ENCODE measurements at regions not wholly inside any gene's neighbourhood (a gene's known extent, or its start where the extent isn't known, plus 50 kb on each side); places are given as distances from the start of the nearest gene placed in this dataset.

- no peak for ATAC-seq (ENCODE audit: low read depth)
- DNase-seq (ENCODE audit: low spot score in 2 of 2): no peak
- Mint-ChIP-seq H3K9me3 (no peaks in the 10 kb centered on the region), H3K4me1 (no peaks in the 10 kb centered on the region), H3K4me3 (no peak overlapping the region), H3K27me3 (peaks cover 8% of the 10 kb centered on the region), H3K36me3 (no peaks in the 10 kb centered on the region), H3K27ac (no peak overlapping the region)
These were observed 372.2 kb downstream of the INSIG2 start for GRCh38 chr2:118460425-118460824.

GRCh38 chr2:118459426-118459825 lies 371.2 kb downstream of the INSIG2 start:
- no peak for ATAC-seq (ENCODE audit: low read depth)
- Mint-ChIP-seq H3K27ac (no peak overlapping the region), H3K27me3 (peaks cover 8% of the 10 kb centered on the region), H3K9me3 (no peaks in the 10 kb centered on the region), H3K4me3 (no peak overlapping the region), H3K4me1 (no peaks in the 10 kb centered on the region), H3K36me3 (no peaks in the 10 kb centered on the region)
- no peak for DNase-seq (ENCODE audit: low spot score in 2 of 2)

GRCh38 chr2:118457951-118458350 lies 369.7 kb downstream of the INSIG2 start:
- Mint-ChIP-seq H3K36me3 (no peaks in the 10 kb centered on the region), H3K27me3 (peaks cover 8% of the 10 kb centered on the region), H3K27ac (no peak overlapping the region), H3K4me1 (no peaks in the 10 kb centered on the region), H3K9me3 (peaks cover 3% of the 10 kb centered on the region), H3K4me3 (no peak overlapping the region)
- no peak for DNase-seq (ENCODE audit: low spot score in 2 of 2)
- no peak for ATAC-seq (ENCODE audit: low read depth)

- no peak overlapping the region for H3K27ac Mint-ChIP-seq
- H3K27me3 Mint-ChIP-seq: no peaks in the 10 kb centered on the region
- peaks cover 6% of the 10 kb centered on the region for H3K9me3 Mint-ChIP-seq
- ATAC-seq (ENCODE audit: low read depth) (no peak), DNase-seq (ENCODE audit: low spot score in 2 of 2) (no peak)
- H3K4me1 Mint-ChIP-seq: no peaks in the 10 kb centered on the region
- no peaks in the 10 kb centered on the region for H3K36me3 Mint-ChIP-seq
- H3K4me3 Mint-ChIP-seq: no peak overlapping the region
These were observed 361.1 kb downstream of the INSIG2 start for GRCh38 chr2:118449401-118449800.

GRCh38 chr2:118443596-118443995 lies 355.3 kb downstream of the INSIG2 start:
- no peak overlapping the region for H3K4me3 Mint-ChIP-seq

GRCh38 chr2:118442996-118443553 lies 354.8 kb downstream of the INSIG2 start:
- H3K27ac Mint-ChIP-seq: no peak overlapping the region
- peaks cover 1% of the 10 kb centered on the region for H3K27me3 Mint-ChIP-seq
- ATAC-seq (ENCODE audit: low read depth) (no peak), DNase-seq (ENCODE audit: low spot score in 2 of 2) (no peak)
- H3K4me1 Mint-ChIP-seq: no peaks in the 10 kb centered on the region
- no peaks in the 10 kb centered on the region for H3K36me3 Mint-ChIP-seq
- H3K9me3 Mint-ChIP-seq: no peaks in the 10 kb centered on the region
- H3K4me3 Mint-ChIP-seq: no peak overlapping the region

More at GRCh38 chr2:118443596-118443995, 355.3 kb downstream of the INSIG2 start:
- DNase-seq (ENCODE audit: low spot score in 2 of 2) (no peak), ATAC-seq (ENCODE audit: low read depth) (no peak)
- no peak overlapping the region for H3K27ac Mint-ChIP-seq
- no peaks in the 10 kb centered on the region for H3K4me1 Mint-ChIP-seq
- H3K27me3 Mint-ChIP-seq: peaks cover 1% of the 10 kb centered on the region
- H3K9me3 Mint-ChIP-seq: no peaks in the 10 kb centered on the region
- no peaks in the 10 kb centered on the region for H3K36me3 Mint-ChIP-seq

- DNase-seq (ENCODE audit: low spot score in 2 of 2) (no peak), ATAC-seq (ENCODE audit: low read depth) (no peak)
- no peaks in the 10 kb centered on the region for H3K4me1 Mint-ChIP-seq
- no peak overlapping the region for H3K27ac Mint-ChIP-seq
- peaks cover 1% of the 10 kb centered on the region for H3K27me3 Mint-ChIP-seq
- no peaks in the 10 kb centered on the region for H3K9me3 Mint-ChIP-seq
- no peak overlapping the region for H3K4me3 Mint-ChIP-seq
- H3K36me3 Mint-ChIP-seq: no peaks in the 10 kb centered on the region
These were observed 353.8 kb downstream of the INSIG2 start for GRCh38 chr2:118442046-118442445.

- peaks cover 3% of the 10 kb centered on the region for H3K27me3 Mint-ChIP-seq
- H3K27ac Mint-ChIP-seq: no peak overlapping the region
- peaks cover 3% of the 10 kb centered on the region for H3K9me3 Mint-ChIP-seq
- no peaks in the 10 kb centered on the region for H3K4me1 Mint-ChIP-seq
- H3K36me3 Mint-ChIP-seq: no peaks in the 10 kb centered on the region
- DNase-seq (ENCODE audit: low spot score in 2 of 2) (no peak), ATAC-seq (ENCODE audit: low read depth) (no peak)
- no peak overlapping the region for H3K4me3 Mint-ChIP-seq
These were observed 352.3 kb downstream of the INSIG2 start for GRCh38 chr2:118440404-118441098.

- Mint-ChIP-seq H3K4me1 (no peaks in the 10 kb centered on the region), H3K9me3 (peaks cover 4% of the 10 kb centered on the region), H3K27me3 (peaks cover 4% of the 10 kb centered on the region), H3K36me3 (no peaks in the 10 kb centered on the region), H3K4me3 (no peak overlapping the region), H3K27ac (no peak overlapping the region)
- no peak for DNase-seq (ENCODE audit: low spot score in 2 of 2)
- ATAC-seq (ENCODE audit: low read depth): no peak
These were observed 349.2 kb downstream of the INSIG2 start for GRCh38 chr2:118437501-118437900.

- Mint-ChIP-seq H3K4me3 (no peak overlapping the region), H3K9me3 (peaks cover 8% of the 10 kb centered on the region), H3K4me1 (no peaks in the 10 kb centered on the region), H3K27ac (no peak overlapping the region), H3K36me3 (no peaks in the 10 kb centered on the region), H3K27me3 (peaks cover 3% of the 10 kb centered on the region)
- ATAC-seq (ENCODE audit: low read depth): no peak
- no peak for DNase-seq (ENCODE audit: low spot score in 2 of 2)
These were observed 343.7 kb downstream of the INSIG2 start for GRCh38 chr2:118431997-118432396.

GRCh38 chr2:118431586-118431985 lies 343.3 kb downstream of the INSIG2 start:
- Mint-ChIP-seq H3K36me3 (no peaks in the 10 kb centered on the region), H3K4me3 (no peak overlapping the region), H3K27me3 (peaks cover 3% of the 10 kb centered on the region), H3K4me1 (no peaks in the 10 kb centered on the region), H3K9me3 (peaks cover 8% of the 10 kb centered on the region), H3K27ac (no peak overlapping the region)
- DNase-seq (ENCODE audit: low spot score in 2 of 2) (no peak), ATAC-seq (ENCODE audit: low read depth) (no peak)

GRCh38 chr2:118431165-118431517 lies 342.9 kb downstream of the INSIG2 start:
- no peak for DNase-seq (ENCODE audit: low spot score in 2 of 2)
- H3K4me3 Mint-ChIP-seq: no peak overlapping the region
- H3K9me3 Mint-ChIP-seq: peaks cover 8% of the 10 kb centered on the region
- H3K4me1 Mint-ChIP-seq: no peaks in the 10 kb centered on the region
- H3K27ac Mint-ChIP-seq: no peak overlapping the region
- ATAC-seq (ENCODE audit: low read depth): no peak
- no peaks in the 10 kb centered on the region for H3K36me3 Mint-ChIP-seq
- peaks cover 3% of the 10 kb centered on the region for H3K27me3 Mint-ChIP-seq

GRCh38 chr2:118430510-118431164 lies 342.4 kb downstream of the INSIG2 start:
- Mint-ChIP-seq H3K4me1 (no peaks in the 10 kb centered on the region), H3K36me3 (no peaks in the 10 kb centered on the region)
- no peak for DNase-seq (ENCODE audit: low spot score in 2 of 2)

GRCh38 chr2:118425191-118425590 lies 336.9 kb downstream of the INSIG2 start:
- H3K36me3 Mint-ChIP-seq: no peaks in the 10 kb centered on the region
- H3K4me3 Mint-ChIP-seq: no peak overlapping the region
- no peak overlapping the region for H3K27ac Mint-ChIP-seq
- H3K4me1 Mint-ChIP-seq: no peaks in the 10 kb centered on the region
- no peaks in the 10 kb centered on the region for H3K27me3 Mint-ChIP-seq
- ATAC-seq (ENCODE audit: low read depth): no peak
- peaks cover 7% of the 10 kb centered on the region for H3K9me3 Mint-ChIP-seq
- DNase-seq (ENCODE audit: low spot score in 2 of 2): no peak

More at GRCh38 chr2:118430510-118431164, 342.4 kb downstream of the INSIG2 start:
- H3K9me3 Mint-ChIP-seq: peaks cover 6% of the 10 kb centered on the region
- no peak for ATAC-seq (ENCODE audit: low read depth)
- H3K27ac Mint-ChIP-seq: no peak overlapping the region
- H3K27me3 Mint-ChIP-seq: peaks cover 2% of the 10 kb centered on the region
- no peak overlapping the region for H3K4me3 Mint-ChIP-seq

All from memory B cell (primary cell).